SU-DHL-6 (cell line): ENCODE measurements at regions not wholly inside any gene's neighbourhood (a gene's known extent, or its start where the extent isn't known, plus 50 kb on each side); places are given as distances from the start of the nearest gene placed in this dataset.

Experiments used
- H2AFZ ChIP-seq: fragments of 200-600 bp; sonication (generic); 2 replicates; pipeline ENCODE4 v1.6.1; 2014; ENCODE audit warnings: low read depth, mild to moderate bottlenecking, moderate library complexity, mixed read lengths, antibody characterized with exemption, low read length; ENCODE audit not compliant: severe bottlenecking
- H3F3A ChIP-seq: fragments of 200-600 bp; shearing (Covaris generic); 2 replicates; pipeline ENCODE4 v1.6.0; 2016; ENCODE audit warnings: antibody characterized with exemption, mild to moderate bottlenecking; ENCODE audit not compliant: insufficient read depth
- H3K27ac ChIP-seq: fragments of 200-600 bp; sonication (generic); 2 replicates; pipeline ENCODE4 v1.5.1; 2016; ENCODE audit warnings: low read depth, mild to moderate bottlenecking, low read length, moderate library complexity, mixed read lengths
- H3K27me3 ChIP-seq: fragments of 200-600 bp; sonication (generic), shearing (Covaris generic); 2 replicates; pipeline ENCODE4 v1.6.0; 2014; ENCODE audit warnings: mild to moderate bottlenecking, low read length
- H3K36me3 ChIP-seq: fragments of 200-600 bp; sonication (generic); 2 replicates; pipeline ENCODE4 v1.6.1; 2014; ENCODE audit warnings: mild to moderate bottlenecking, low read length, mixed read lengths
- H3K4me2 ChIP-seq: fragments of 300-600, 200-600 bp; shearing (Covaris generic), sonication (generic); 2 replicates; pipeline ENCODE4 v1.6.0; 2014; ENCODE audit warnings: low read length, low read depth, mild to moderate bottlenecking; ENCODE audit not compliant: poor library complexity, severe bottlenecking
- H3K4me3 ChIP-seq: fragments of 200-600 bp; sonication (generic); 2 replicates; pipeline ENCODE4 v1.5.1; 2014; ENCODE audit warnings: antibody characterized with exemption, low read length, mild to moderate bottlenecking, mixed read lengths; ENCODE audit not compliant: insufficient read depth, poor library complexity, severe bottlenecking
- H3K79me2 ChIP-seq: fragments of 200-600 bp; sonication (generic); 2 replicates; pipeline ENCODE4 v1.6.1; 2014; ENCODE audit warnings: mild to moderate bottlenecking, low read length, moderate library complexity; ENCODE audit not compliant: insufficient read depth
- H3K9ac ChIP-seq: fragments of 200-600 bp; sonication (generic); 2 replicates; pipeline ENCODE4 v1.7.0; 2014; ENCODE audit warnings: mild to moderate bottlenecking, low read length
- H3K9me2 ChIP-seq: fragments of 200-600 bp; sonication (generic); replicated peaks from 2 replicates; pipeline ENCODE4 v1.6.1; 2014; ENCODE audit warnings: low read length; ENCODE audit not compliant: insufficient read depth
- H3K9me3 ChIP-seq: fragments of 200-600 bp; sonication (generic); 2 replicates; pipeline ENCODE4 v1.6.1; 2014; ENCODE audit warnings: low read length, mixed read lengths; ENCODE audit not compliant: insufficient read depth
- H4K20me1 ChIP-seq: fragments of 200-600 bp; sonication (generic); 2 replicates; pipeline ENCODE4 v1.6.1; 2014; ENCODE audit warnings: low read depth, mild to moderate bottlenecking, antibody characterized with exemption, low read length, moderate library complexity, mixed read lengths
- EZH2phosphoT487 ChIP-seq: fragments of 200-600 bp; sonication (generic), shearing (Covaris generic); conservative IDR thresholded peaks from 2 replicates; pipeline ENCODE4 v1.6.1; 2018; ENCODE audit warnings: mild to moderate bottlenecking, antibody characterized with exemption, low read length, moderate library complexity, mixed read lengths
- TF ChIP-seq, protein P1 (sequence below): fragments of 200-600 bp; sonication (generic); IDR thresholded peaks from one replicate; pipeline ENCODE4 v1.5.1; 2017; ENCODE audit warnings: antibody characterized with exemption, mild to moderate bottlenecking, low read length, moderate library complexity; ENCODE audit not compliant: insufficient read depth, poor library complexity, severe bottlenecking

DNA sequence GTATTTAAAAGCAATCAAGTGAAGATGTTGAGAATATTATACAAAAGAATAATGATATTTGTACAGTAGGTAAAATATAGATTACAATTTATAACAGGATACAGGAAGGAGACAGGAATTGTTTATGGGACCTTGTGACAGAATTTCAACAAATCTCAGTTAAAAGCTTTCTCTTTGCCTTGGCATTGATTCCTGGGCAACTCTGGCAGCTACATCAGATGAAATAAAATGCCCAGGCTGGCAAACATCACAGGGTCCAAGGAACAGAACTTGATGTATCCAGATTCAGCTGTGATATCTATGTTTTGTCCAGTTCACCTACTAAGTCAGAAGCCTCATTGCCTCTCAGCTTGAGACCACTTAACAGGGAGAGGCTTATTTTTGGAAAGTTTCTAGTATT is 473.1 kb downstream of the MCTP2 start:
- no peaks in the 10 kb centered on the region for H3K9me2 ChIP-seq
- no peak overlapping the region for H3K9ac ChIP-seq
- no peak overlapping the region for H3K4me2 ChIP-seq
- no peak overlapping the region for H3K4me3 ChIP-seq
- H3F3A ChIP-seq: no peaks in the 10 kb centered on the region
- H2AFZ ChIP-seq: no peak overlapping the region
- no peaks in the 10 kb centered on the region for H3K36me3 ChIP-seq
- TF ChIP-seq, protein P1, sequence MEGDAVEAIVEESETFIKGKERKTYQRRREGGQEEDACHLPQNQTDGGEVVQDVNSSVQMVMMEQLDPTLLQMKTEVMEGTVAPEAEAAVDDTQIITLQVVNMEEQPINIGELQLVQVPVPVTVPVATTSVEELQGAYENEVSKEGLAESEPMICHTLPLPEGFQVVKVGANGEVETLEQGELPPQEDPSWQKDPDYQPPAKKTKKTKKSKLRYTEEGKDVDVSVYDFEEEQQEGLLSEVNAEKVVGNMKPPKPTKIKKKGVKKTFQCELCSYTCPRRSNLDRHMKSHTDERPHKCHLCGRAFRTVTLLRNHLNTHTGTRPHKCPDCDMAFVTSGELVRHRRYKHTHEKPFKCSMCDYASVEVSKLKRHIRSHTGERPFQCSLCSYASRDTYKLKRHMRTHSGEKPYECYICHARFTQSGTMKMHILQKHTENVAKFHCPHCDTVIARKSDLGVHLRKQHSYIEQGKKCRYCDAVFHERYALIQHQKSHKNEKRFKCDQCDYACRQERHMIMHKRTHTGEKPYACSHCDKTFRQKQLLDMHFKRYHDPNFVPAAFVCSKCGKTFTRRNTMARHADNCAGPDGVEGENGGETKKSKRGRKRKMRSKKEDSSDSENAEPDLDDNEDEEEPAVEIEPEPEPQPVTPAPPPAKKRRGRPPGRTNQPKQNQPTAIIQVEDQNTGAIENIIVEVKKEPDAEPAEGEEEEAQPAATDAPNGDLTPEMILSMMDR: no peak
- TF ChIP-seq EZH2phosphoT487: no peak
- no peaks in the 10 kb centered on the region for H3K27me3 ChIP-seq
- no peak overlapping the region for H3K27ac ChIP-seq
- no peaks in the 10 kb centered on the region for H4K20me1 ChIP-seq
- H3K9me3 ChIP-seq: no peaks in the 10 kb centered on the region
- no peaks in the 10 kb centered on the region for H3K79me2 ChIP-seq

DNA sequence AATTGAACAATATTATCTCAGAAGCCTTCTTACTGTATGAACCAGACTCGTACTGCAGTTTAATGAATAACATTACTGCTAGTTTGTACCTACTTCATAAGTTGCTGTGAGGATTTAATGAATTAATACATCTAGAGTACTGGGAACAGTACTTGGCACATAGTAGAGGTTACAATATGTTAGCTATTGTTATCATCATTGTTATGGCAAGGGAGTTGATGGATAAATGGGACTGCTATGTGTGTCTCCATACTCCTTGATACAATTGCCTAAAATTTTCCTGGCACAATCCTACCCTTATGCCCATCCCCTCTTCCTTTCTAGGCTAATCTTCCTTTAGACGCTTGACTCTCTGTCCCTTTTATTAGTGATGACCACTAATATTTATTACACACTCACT is 473.6 kb downstream of the MCTP2 start:
- Histone ChIP-seq H2AFZ (no peak overlapping the region), H3K9me3 (no peaks in the 10 kb centered on the region), H3K27ac (no peak overlapping the region)

DNA sequence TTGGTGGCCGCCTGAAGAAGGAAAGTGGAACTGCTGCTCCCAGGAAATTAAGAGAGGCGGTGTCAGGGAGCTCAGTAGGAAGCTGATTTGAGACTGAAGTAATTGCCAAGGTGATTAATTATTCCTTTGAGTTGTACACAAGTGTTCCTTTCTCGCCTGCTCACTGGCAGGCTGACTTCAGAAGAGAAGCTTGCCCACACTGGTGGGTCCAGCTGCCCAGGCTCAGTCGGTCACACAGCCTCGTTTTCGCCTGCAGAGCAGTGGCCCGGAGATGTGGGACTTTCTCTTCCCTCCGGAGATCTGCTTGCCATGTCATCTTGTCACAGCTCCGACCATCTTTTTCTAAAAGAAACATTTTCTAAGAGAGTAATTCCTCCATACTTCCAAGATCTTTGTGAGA is 478.0 kb downstream of the MCTP2 start:
- Histone ChIP-seq H3K27me3 (no peaks in the 10 kb centered on the region), H3K4me3 (no peak overlapping the region), H3F3A (no peaks in the 10 kb centered on the region), H3K36me3 (no peaks in the 10 kb centered on the region), H3K27ac (no peak overlapping the region), H2AFZ (no peak overlapping the region), H4K20me1 (no peaks in the 10 kb centered on the region), H3K9ac (no peak overlapping the region), H3K79me2 (no peaks in the 10 kb centered on the region), H3K9me3 (no peaks in the 10 kb centered on the region), H3K9me2 (no peaks in the 10 kb centered on the region), H3K4me2 (no peak overlapping the region)
- TF ChIP-seq, protein P1: no peak
- no peak for TF ChIP-seq EZH2phosphoT487

More for the DNA sequence above, 473.6 kb downstream of the MCTP2 start:
- no peaks in the 10 kb centered on the region for H3K27me3 ChIP-seq
- no peak overlapping the region for H3K4me3 ChIP-seq
- H3K79me2 ChIP-seq: no peaks in the 10 kb centered on the region
- no peaks in the 10 kb centered on the region for H3F3A ChIP-seq
- H3K9me2 ChIP-seq: no peaks in the 10 kb centered on the region
- H3K4me2 ChIP-seq: no peak overlapping the region
- no peaks in the 10 kb centered on the region for H4K20me1 ChIP-seq
- TF ChIP-seq, protein P1: no peak
- no peak for TF ChIP-seq EZH2phosphoT487
- H3K9ac ChIP-seq: no peak overlapping the region
- H3K36me3 ChIP-seq: no peaks in the 10 kb centered on the region
